ENCODE measurements at regions not wholly inside any gene's neighbourhood (a gene's known extent, or its start where the extent isn't known, plus 50 kb on each side); places are given as distances from the start of the nearest gene placed in this dataset.

- Mint-ChIP-seq H3K36me3 (ENCODE audit: insufficient read depth) (no peaks in the 10 kb centered on the region), H3K4me3 (ENCODE audit: low read depth) (no peak overlapping the region), H3K4me1 (ENCODE audit: low read depth) (no peaks in the 10 kb centered on the region), H3K9me3 (ENCODE audit: low read depth) (peaks cover 3% of the 10 kb centered on the region), H3K27me3 (no peaks in the 10 kb centered on the region), H3K27ac (no peak overlapping the region)
- no peak for DNase-seq (ENCODE audit: low spot score, unreplicated experiment)
- no peak for TF ChIP-seq CTCF (IDR thresholded peaks at IDR 0.05; ENCODE audit: unreplicated experiment)
These were observed 793.7 kb downstream of the TRHDE start for GRCh38 chr12:73065913-73066312.

GRCh38 chr12:73067616-73068015, 795.4 kb downstream of the TRHDE start:
- Mint-ChIP-seq H3K36me3 (ENCODE audit: insufficient read depth) (no peaks in the 10 kb centered on the region), H3K27me3 (no peaks in the 10 kb centered on the region), H3K27ac (no peak overlapping the region), H3K4me3 (ENCODE audit: low read depth) (no peak overlapping the region), H3K4me1 (ENCODE audit: low read depth) (no peaks in the 10 kb centered on the region), H3K9me3 (ENCODE audit: low read depth) (no peaks in the 10 kb centered on the region)
- no peak for TF ChIP-seq CTCF (IDR thresholded peaks at IDR 0.05; ENCODE audit: unreplicated experiment)
- DNase-seq (ENCODE audit: low spot score, unreplicated experiment): no peak

- TF ChIP-seq CTCF (IDR thresholded peaks at IDR 0.05; ENCODE audit: unreplicated experiment): no peak
- Mint-ChIP-seq H3K4me3 (ENCODE audit: low read depth) (no peak overlapping the region), H3K9me3 (ENCODE audit: low read depth) (no peaks in the 10 kb centered on the region), H3K27ac (no peak overlapping the region), H3K36me3 (ENCODE audit: insufficient read depth) (no peaks in the 10 kb centered on the region), H3K27me3 (no peaks in the 10 kb centered on the region), H3K4me1 (ENCODE audit: low read depth) (peaks cover 2% of the 10 kb centered on the region)
- no peak for DNase-seq (ENCODE audit: low spot score, unreplicated experiment)
These were observed 800.0 kb downstream of the TRHDE start for GRCh38 chr12:73072214-73072613.

- peaks cover 2% of the 10 kb centered on the region for H3K4me1 Mint-ChIP-seq (ENCODE audit: low read depth)
- TF ChIP-seq CTCF (IDR thresholded peaks at IDR 0.05; ENCODE audit: unreplicated experiment): no peak
- no peak overlapping the region for H3K27ac Mint-ChIP-seq
- DNase-seq (ENCODE audit: low spot score, unreplicated experiment): no peak
- no peak overlapping the region for H3K4me3 Mint-ChIP-seq (ENCODE audit: low read depth)
- no peaks in the 10 kb centered on the region for H3K9me3 Mint-ChIP-seq (ENCODE audit: low read depth)
- H3K36me3 Mint-ChIP-seq (ENCODE audit: insufficient read depth): no peaks in the 10 kb centered on the region
- no peaks in the 10 kb centered on the region for H3K27me3 Mint-ChIP-seq
These were observed 804.6 kb downstream of the TRHDE start for GRCh38 chr12:73076760-73077159.

GRCh38 chr12:73083736-73084135, 811.6 kb downstream of the TRHDE start:
- H3K4me3 Mint-ChIP-seq (ENCODE audit: low read depth): no peak overlapping the region
- no peak for DNase-seq (ENCODE audit: low spot score, unreplicated experiment)
- no peak overlapping the region for H3K27ac Mint-ChIP-seq
- peaks cover 6% of the 10 kb centered on the region for H3K9me3 Mint-ChIP-seq (ENCODE audit: low read depth)
- TF ChIP-seq CTCF (IDR thresholded peaks at IDR 0.05; ENCODE audit: unreplicated experiment): no peak
- H3K27me3 Mint-ChIP-seq: no peaks in the 10 kb centered on the region
- H3K4me1 Mint-ChIP-seq (ENCODE audit: low read depth): no peaks in the 10 kb centered on the region
- no peaks in the 10 kb centered on the region for H3K36me3 Mint-ChIP-seq (ENCODE audit: insufficient read depth)

All from progenitor cell of endocrine pancreas (in vitro differentiated cells).